ENCODE measurements at regions not wholly inside any gene's neighbourhood (a gene's known extent, or its start where the extent isn't known, plus 50 kb on each side); places are given as distances from the start of the nearest gene placed in this dataset.

DNA sequence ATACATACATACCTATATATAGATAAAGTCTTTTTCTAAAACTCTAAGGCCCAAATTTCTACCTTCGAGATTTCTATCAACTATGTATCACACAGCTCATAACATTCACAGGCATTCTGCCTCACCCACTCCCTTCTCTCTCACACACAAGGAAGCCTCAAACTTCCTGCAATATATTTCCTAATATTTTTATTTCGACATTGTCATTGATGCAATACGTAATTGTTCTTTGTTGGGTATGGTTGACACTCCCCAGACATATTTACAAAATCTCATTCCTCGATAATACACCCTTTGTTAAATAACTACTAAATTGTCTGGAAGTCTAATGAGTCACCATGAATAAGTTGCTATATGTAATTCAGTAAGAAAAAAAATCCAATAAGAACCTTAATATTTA, 143.5 kb downstream of the HNRNPD start:
- no peak for TF ChIP-seq FOXM1 (IDR thresholded peaks at IDR 0.05; ENCODE audit: borderline replicate concordance)
- TF ChIP-seq ELF4 (IDR thresholded peaks at IDR 0.05) = no peak
- TF ChIP-seq TARDBP (IDR thresholded peaks at IDR 0.05) = no peak
- TF ChIP-seq SUZ12 (IDR thresholded peaks at IDR 0.05) = no peak
- TF ChIP-seq BHLHE40 (IDR thresholded peaks at IDR 0.05; ENCODE audit: borderline replicate concordance) = no peak
- TF ChIP-seq L3MBTL2 (conservative IDR thresholded peaks at IDR 0.05) = no peak
- TF ChIP-seq, protein P1, sequence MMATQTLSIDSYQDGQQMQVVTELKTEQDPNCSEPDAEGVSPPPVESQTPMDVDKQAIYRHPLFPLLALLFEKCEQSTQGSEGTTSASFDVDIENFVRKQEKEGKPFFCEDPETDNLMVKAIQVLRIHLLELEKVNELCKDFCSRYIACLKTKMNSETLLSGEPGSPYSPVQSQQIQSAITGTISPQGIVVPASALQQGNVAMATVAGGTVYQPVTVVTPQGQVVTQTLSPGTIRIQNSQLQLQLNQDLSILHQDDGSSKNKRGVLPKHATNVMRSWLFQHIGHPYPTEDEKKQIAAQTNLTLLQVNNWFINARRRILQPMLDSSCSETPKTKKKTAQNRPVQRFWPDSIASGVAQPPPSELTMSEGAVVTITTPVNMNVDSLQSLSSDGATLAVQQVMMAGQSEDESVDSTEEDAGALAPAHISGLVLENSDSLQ (IDR thresholded peaks at IDR 0.05) = no peak

Data from HEK293T (cell line).